K562 (cell line): ENCODE measurements at regions not wholly inside any gene's neighbourhood (a gene's known extent, or its start where the extent isn't known, plus 50 kb on each side); places are given as distances from the start of the nearest gene placed in this dataset.

Experiments used
- ATAC-seq: fragments of 200-7000 bp; cut with Tn5 transposase; 3 replicates; pipeline ENCODE4 v1.9.1; 2020; ENCODE audit warnings: moderate library complexity
- BruUV-seq: library from RNA; stranded (reverse); fragments of 400-500 nt; replicated peaks from 2 replicates; lab custom pipeline; 2021; lab: Mats Ljungman, UMichigan
- CTCF ChIA-PET: fragments of 300-600 bp; formaldehyde crosslinking; extraction: SDS; loops from one replicate; lab custom pipeline; 2021; ENCODE audit warnings: low intra/inter-chr PET ratio; lab: Yijun Ruan, JAX
- POLR2A ChIA-PET: fragments of 300-600, 350-650 bp; sonication (Branson Sonifier 250); formaldehyde crosslinking; extraction: SDS; loops from one replicate; lab custom pipeline; 2021; ENCODE audit warnings: antibody characterized with exemption, inconsistent platforms; lab: Yijun Ruan, JAX
- DNase-seq, 4 experiments: peaks; one replicate each; pipeline versions ENCODE4 v3.0.0 to v3.0.0-alpha.2; 2011 to 2018; ENCODE audit warnings: low spot score in 3 of 4, mixed read lengths in 3 of 4; ENCODE audit errors: extremely low read depth in 1 of 4
- FAIRE-seq: peaks from 2 replicates; lab custom pipeline; 2011; peaks lifted over from hg19 to GRCh38; lab: Jason Lieb, UNC
- H2AFZ ChIP-seq: 2 replicates; pipeline ENCODE4 v1.6.0; 2011; ENCODE audit warnings: low read depth, low read length, control low read depth, inconsistent platforms
- H3K27ac ChIP-seq: fragments of 200-600 bp; 3 replicates; pipeline ENCODE4 v1.8.0; 2011; ENCODE audit warnings: low read depth, mild to moderate bottlenecking, control low read depth, inconsistent platforms, low read length, moderate library complexity, mixed read lengths; ENCODE audit errors: extremely low read depth
- H3K27me3 ChIP-seq, 2 experiments: fragments of 300-600 bp in 1 of 2; 2 replicates in 1 of 2; 3 replicates in 1 of 2; pipeline versions ENCODE4 v1.6.0 to v1.8.0; 2011; ENCODE audit warnings: inconsistent platforms in 2 of 2, low read length in 2 of 2, mild to moderate bottlenecking in 1 of 2, mixed read lengths in 1 of 2, moderate library complexity in 1 of 2; ENCODE audit not compliant: control insufficient read depth in 2 of 2, insufficient read depth in 2 of 2
- H3K36me3 ChIP-seq: fragments of 300-600 bp; 3 replicates; pipeline ENCODE4 v1.8.0; 2011; ENCODE audit warnings: mild to moderate bottlenecking, low read length, inconsistent platforms; ENCODE audit not compliant: control insufficient read depth, insufficient read depth
- H3K4me1 ChIP-seq, 2 experiments: fragments of 200-600 bp in 1 of 2; replicated peaks in 1 of 2; 2 replicates in 1 of 2; 3 replicates in 1 of 2; pipeline versions ENCODE4 v1.5.1 to v1.8.0; 2011; ENCODE audit warnings: inconsistent platforms in 2 of 2, low read length in 2 of 2, mild to moderate bottlenecking in 1 of 2, mixed read lengths in 1 of 2, moderate library complexity in 1 of 2; ENCODE audit not compliant: control insufficient read depth in 2 of 2, insufficient read depth in 2 of 2
- H3K4me2 ChIP-seq: 2 replicates; pipeline ENCODE4 v1.6.1; 2011; ENCODE audit warnings: low read length, control low read depth, inconsistent platforms, mixed read lengths; ENCODE audit not compliant: insufficient read depth
- H3K4me3 ChIP-seq: fragments of 200-600 bp; sonication (generic), shearing (Covaris generic); 2 replicates; pipeline ENCODE4 v1.5.1; 2016; ENCODE audit warnings: control low read depth, inconsistent platforms
- H3K79me2 ChIP-seq: fragments of 200-600 bp; 3 replicates; pipeline ENCODE4 v1.8.0; 2011; ENCODE audit warnings: low read length, inconsistent platforms; ENCODE audit not compliant: control insufficient read depth, insufficient read depth
- H3K9ac ChIP-seq, 2 experiments: 2 replicates each; pipeline versions ENCODE4 v1.6.0 to v1.6.1; 2011; ENCODE audit warnings: low read depth in 2 of 2, low read length in 2 of 2, control low read depth in 1 of 2, inconsistent platforms in 1 of 2, mild to moderate bottlenecking in 1 of 2, mixed read lengths in 1 of 2; ENCODE audit not compliant: insufficient read depth in 1 of 2
- H3K9me1 ChIP-seq: one replicate; pipeline ENCODE4 v1.6.0; 2011; ENCODE audit warnings: inconsistent platforms, mild to moderate bottlenecking, low read length, moderate library complexity; ENCODE audit not compliant: control insufficient read depth, insufficient read depth
- H3K9me3 ChIP-seq: replicated peaks from 2 replicates; pipeline ENCODE4 v1.5.1; 2011; ENCODE audit warnings: low read depth, low read length, inconsistent platforms; ENCODE audit not compliant: control insufficient read depth, insufficient read depth
- H4K20me1 ChIP-seq: replicated peaks from 2 replicates; pipeline ENCODE4 v1.6.1; 2011; ENCODE audit warnings: low read length, inconsistent platforms, mixed read lengths; ENCODE audit not compliant: control insufficient read depth, insufficient read depth
- ARID1B ChIP-seq: fragments of 450-650 bp; IDR thresholded peaks from 2 replicates; pipeline ENCODE4 v1.6.1; 2016; ENCODE audit warnings: antibody characterized with exemption, mild to moderate bottlenecking, inconsistent platforms
- CBFA2T3 ChIP-seq: fragments of 450-650 bp; IDR thresholded peaks from 2 replicates; pipeline ENCODE4 v1.6.1; 2017
- E2F6 ChIP-seq, 2 experiments: IDR thresholded peaks; 2 replicates each; pipeline ENCODE4 v1.6.1; 2011; ENCODE audit warnings: borderline replicate concordance in 1 of 2, control low read depth in 1 of 2, low read depth in 1 of 2, low read length in 1 of 2, mild to moderate bottlenecking in 1 of 2, mixed read lengths in 1 of 2, moderate library complexity in 1 of 2; ENCODE audit not compliant: insufficient read depth in 1 of 2, insufficient read length in 1 of 2, poor library complexity in 1 of 2, severe bottlenecking in 1 of 2; ENCODE audit errors: extremely low read depth in 1 of 2
- HINFP ChIP-seq: fragments of 450-650 bp; conservative IDR thresholded peaks from 2 replicates; pipeline ENCODE4 v1.6.1; 2016; ENCODE audit warnings: missing genetic modification characterization, low read depth, mild to moderate bottlenecking, control low read depth, missing compliant biosample characterization
- KDM2B ChIP-seq: fragments of 250-450 bp; sonication (Bioruptor Pico); IDR thresholded peaks from 2 replicates; pipeline ENCODE4 v1.8.0; 2021; ENCODE audit warnings: mild to moderate bottlenecking, moderate library complexity
- PTTG1 ChIP-seq: fragments of 450-650 bp; IDR thresholded peaks from 2 replicates; pipeline ENCODE4 v1.6.1; 2016; ENCODE audit warnings: low read depth, mild to moderate bottlenecking, missing genetic modification characterization, missing compliant biosample characterization
- TEAD4 ChIP-seq, 2 experiments: sonication (generic) in 1 of 2; formaldehyde crosslinking in 1 of 2; IDR thresholded peaks; 2 replicates each; pipeline versions ENCODE4 v1.6.1 to v1.8.0; 2012 to 2022; ENCODE audit warnings: borderline replicate concordance in 1 of 2, inconsistent platforms in 1 of 2, low read length in 1 of 2, mild to moderate bottlenecking in 1 of 2, missing genetic modification reagents in 1 of 2
- ZBTB33 ChIP-seq: sonication (generic); formaldehyde crosslinking; IDR thresholded peaks from 2 replicates; pipeline ENCODE4 v1.8.1; 2023; ENCODE audit warnings: mild to moderate bottlenecking, missing genetic modification reagents
- ZNF324 ChIP-seq: fragments of 250-450 bp; sonication (Bioruptor Pico); IDR thresholded peaks from 2 replicates; pipeline ENCODE4 v1.4.0; 2020; ENCODE audit warnings: mild to moderate bottlenecking
- ZNF347 ChIP-seq: fragments of 450-650 bp; formaldehyde crosslinking; IDR thresholded peaks from 2 replicates; pipeline ENCODE4 v1.4.0; 2020; ENCODE audit warnings: low read depth, mild to moderate bottlenecking, moderate library complexity
- WGBS: fragments of 100-300 bp; shearing (Covaris generic); methylation state at CpG from one replicate; pipeline ENCODE4 v1.1.6; 2016; ENCODE audit warnings: low coverage, mixed read lengths; ENCODE audit not compliant: insufficient coverage; ENCODE audit errors: missing lambda C conversion rate; 5-methylcytosine and 5-hydroxymethylcytosine counted together
- in situ Hi-C: fragments of 300-500 bp; cut with MboI; formaldehyde crosslinking; loops from 4 replicates; pipeline ENCODE4 v1.15.0; 2018; ENCODE audit warnings: inconsistent platforms, mixed read lengths
- intact Hi-C: fragments of 100-400 bp; cut with micrococcal nuclease; formaldehyde crosslinking; loops from 2 replicates; pipeline ENCODE4 v1.14.2; 2022

GRCh38 chr3:130259166-130259874, 86.2 kb upstream of the COL6A5 start (continued):
- TF ChIP-seq E2F6 (IDR thresholded peaks at IDR 0.05; ENCODE audit: borderline replicate concordance in 1 of 2, extremely low read depth in 1 of 2, insufficient read depth in 1 of 2, insufficient read length in 1 of 2, low read depth in 1 of 2, low read length in 1 of 2, poor library complexity in 1 of 2, severe bottlenecking in 1 of 2) (no peak), TEAD4 (IDR thresholded peaks at IDR 0.05; ENCODE audit: low read length) (no peak), TEAD4 (CRISPR knock-in tag; IDR thresholded peaks at IDR 0.05; ENCODE audit: borderline replicate concordance) (no peak)

GRCh38 chr3:130260918-130261317, 84.6 kb upstream of the COL6A5 start:
- H3K27me3 ChIP-seq, result no peaks in the 10 kb centered on the region
- no peaks in the 10 kb centered on the region for H4K20me1 ChIP-seq
- 77% methylated on average over 5 of the region's 5 CpGs for WGBS
- no peak overlapping the region for H3K4me3 ChIP-seq
- no peaks in the 10 kb centered on the region for H3K9me3 ChIP-seq
- no peaks in the 10 kb centered on the region for H3K36me3 ChIP-seq
- H3K27ac ChIP-seq, result no peak overlapping the region
- TF ChIP-seq PTTG1 (no peak), ZNF324 (CRISPR knock-in tag) (no peak), ZBTB33 (0 out of 2 replicates have a peak, but pooled peaks have one; percentile 34), KDM2B (no peak), ZNF347 (CRISPR knock-in tag) (no peak), CBFA2T3 (peak; percentile 20; the same call in 1 of the 2 replicates), HINFP (tag) (no peak), ARID1B (no peak)
- TF ChIP-seq, all 486 proteins: peak for 2
- POLR2A ChIA-PET, result no interaction called here
- Histone ChIP-seq H3K9ac (no peak overlapping the region), H3K4me2 (no peak overlapping the region), H2AFZ (no peak overlapping the region), H3K79me2 (no peaks in the 10 kb centered on the region), H3K9me1 (no peaks in the 10 kb centered on the region), H3K4me1 (peaks cover 6 to 15% of the 10 kb centered on the region in 2 experiments)
- intact Hi-C loops (no loop called here), in situ Hi-C loops (no loop called here)
- no peak for FAIRE-seq
- peak; percentile 47; the same call in 2 of the 3 replicates for ATAC-seq
- BruUV-seq, result no TSS peak
- peak in 2 of 4 experiments; percentile 18 to 19 for DNase-seq
- CTCF ChIA-PET, result no interaction called here
